AG09309 (cell line): ENCODE measurements at regions not wholly inside any gene's neighbourhood (a gene's known extent, or its start where the extent isn't known, plus 50 kb on each side); places are given as distances from the start of the nearest gene placed in this dataset.

Experiments used
- DNase-seq: peaks from one replicate; pipeline ENCODE4 v3.0.0-alpha.2; 2010; ENCODE audit warnings: low read depth
- H3K4me3 ChIP-seq: 2 replicates; pipeline ENCODE4 v1.5.1; 2011; ENCODE audit warnings: mild to moderate bottlenecking, low read depth, low read length, moderate library complexity; ENCODE audit not compliant: control insufficient read depth
- TF ChIP-seq, protein P1 (sequence below): IDR thresholded peaks from 2 replicates; pipeline ENCODE4 v1.5.1; 2011; ENCODE audit warnings: mild to moderate bottlenecking, low read depth, low read length, inconsistent platforms; ENCODE audit not compliant: insufficient read depth, control insufficient read depth; ENCODE audit errors: missing control alignments

GRCh38 chr2:103292573-103292972 is 530.7 kb downstream of the TMEM182 start:
- no peak for DNase-seq
- TF ChIP-seq, protein P1, sequence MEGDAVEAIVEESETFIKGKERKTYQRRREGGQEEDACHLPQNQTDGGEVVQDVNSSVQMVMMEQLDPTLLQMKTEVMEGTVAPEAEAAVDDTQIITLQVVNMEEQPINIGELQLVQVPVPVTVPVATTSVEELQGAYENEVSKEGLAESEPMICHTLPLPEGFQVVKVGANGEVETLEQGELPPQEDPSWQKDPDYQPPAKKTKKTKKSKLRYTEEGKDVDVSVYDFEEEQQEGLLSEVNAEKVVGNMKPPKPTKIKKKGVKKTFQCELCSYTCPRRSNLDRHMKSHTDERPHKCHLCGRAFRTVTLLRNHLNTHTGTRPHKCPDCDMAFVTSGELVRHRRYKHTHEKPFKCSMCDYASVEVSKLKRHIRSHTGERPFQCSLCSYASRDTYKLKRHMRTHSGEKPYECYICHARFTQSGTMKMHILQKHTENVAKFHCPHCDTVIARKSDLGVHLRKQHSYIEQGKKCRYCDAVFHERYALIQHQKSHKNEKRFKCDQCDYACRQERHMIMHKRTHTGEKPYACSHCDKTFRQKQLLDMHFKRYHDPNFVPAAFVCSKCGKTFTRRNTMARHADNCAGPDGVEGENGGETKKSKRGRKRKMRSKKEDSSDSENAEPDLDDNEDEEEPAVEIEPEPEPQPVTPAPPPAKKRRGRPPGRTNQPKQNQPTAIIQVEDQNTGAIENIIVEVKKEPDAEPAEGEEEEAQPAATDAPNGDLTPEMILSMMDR: no peak
- H3K4me3 ChIP-seq: no peak overlapping the region

- TF ChIP-seq, protein P1: no peak
- no peak for DNase-seq
- H3K4me3 ChIP-seq: no peak overlapping the region
These were observed 531.4 kb downstream of the TMEM182 start for GRCh38 chr2:103293067-103293741.

GRCh38 chr2:103293742-103294077 is 531.9 kb downstream of the TMEM182 start:
- no peak for DNase-seq
- H3K4me3 ChIP-seq: no peak overlapping the region
- TF ChIP-seq, protein P1: no peak

DNA sequence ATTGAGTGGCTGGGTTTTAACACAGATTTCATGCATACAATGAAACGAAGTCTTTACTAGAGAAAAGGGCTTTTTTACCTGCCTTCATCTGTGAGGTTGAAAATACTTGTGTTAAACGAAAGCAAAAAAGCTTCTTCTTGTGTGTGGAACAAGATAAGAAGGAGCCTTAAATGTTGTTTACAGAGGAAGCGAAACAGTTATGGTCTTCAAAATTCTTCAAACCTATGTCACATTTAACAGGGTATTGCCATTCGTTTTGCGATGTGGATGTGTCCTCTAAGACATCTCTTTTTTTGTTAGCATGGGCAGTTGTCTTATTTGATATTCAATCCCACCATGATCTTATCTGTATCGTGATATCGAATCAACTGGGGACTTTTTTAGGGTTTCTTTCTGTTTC is 532.6 kb downstream of the TMEM182 start:
- DNase-seq: no peak
- H3K4me3 ChIP-seq: no peak overlapping the region
- TF ChIP-seq, protein P1: no peak

DNA sequence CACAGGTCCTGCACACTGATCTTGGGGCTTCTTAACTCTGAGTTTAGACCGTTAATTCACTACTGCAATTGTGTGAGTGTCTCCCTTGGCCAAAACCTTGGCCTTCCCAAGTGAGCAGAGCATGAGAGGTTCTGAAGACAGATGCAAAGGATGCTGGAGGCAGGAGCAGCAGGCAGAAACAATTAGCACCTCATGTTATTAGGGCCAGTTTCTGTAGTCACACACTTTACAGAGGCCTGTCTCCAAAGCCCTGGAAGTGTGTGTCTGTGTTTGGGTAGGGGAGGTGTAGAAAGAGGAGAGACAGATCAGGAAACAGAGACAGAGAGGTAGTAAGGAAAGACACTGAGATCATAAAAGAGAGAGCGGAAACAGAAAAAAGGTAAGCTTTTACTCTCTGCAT is 533.8 kb downstream of the TMEM182 start:
- DNase-seq: no peak
- TF ChIP-seq, protein P1: no peak
- H3K4me3 ChIP-seq: no peak overlapping the region

DNA sequence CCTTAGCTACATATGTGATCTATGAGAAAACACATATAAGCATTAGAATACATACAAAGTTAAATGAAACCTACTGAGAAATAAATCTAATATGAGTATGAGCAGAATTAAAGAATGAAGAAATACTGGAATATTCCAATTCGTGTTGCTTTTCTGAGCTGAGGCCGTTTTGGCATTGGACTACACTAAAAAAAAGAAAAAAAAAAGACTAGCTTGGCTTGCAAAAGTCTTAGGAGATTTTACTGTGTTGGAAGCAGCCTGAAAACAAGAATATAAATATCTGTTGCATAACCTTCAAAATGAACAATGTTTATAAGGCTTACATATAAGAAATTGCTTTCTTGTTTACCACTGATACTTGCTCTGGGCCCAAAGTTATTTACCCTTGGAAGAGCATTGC is 562.8 kb downstream of the TMEM182 start:
- no peak overlapping the region for H3K4me3 ChIP-seq
- TF ChIP-seq, protein P1: no peak
- DNase-seq: no peak

GRCh38 chr2:103327386-103327785 is 565.6 kb downstream of the TMEM182 start:
- DNase-seq: no peak
- H3K4me3 ChIP-seq: no peak overlapping the region
- TF ChIP-seq, protein P1: no peak
